Sigmoid colon (tissue), 6 donors: ENCODE measurements at regions not wholly inside any gene's neighbourhood (a gene's known extent, or its start where the extent isn't known, plus 50 kb on each side); places are given as distances from the start of the nearest gene placed in this dataset.

ENCODE experiments used
- DNase-seq: peaks from one replicate; pipeline ENCODE4 v3.0.0-alpha.2; 2019
- H3K27ac ChIP-seq, 4 donors: fragments of 200-600 bp; sonication (generic); one replicate each; pipeline ENCODE4 v1.5.1; 2016 to 2019; ENCODE audit warnings: mild to moderate bottlenecking in 1 of 4
- H3K27me3 ChIP-seq, 3 donors: fragments of 200-600 bp; sonication (generic); one replicate each; pipeline ENCODE4 v1.5.1; 2019; ENCODE audit warnings: mild to moderate bottlenecking in 1 of 3
- H3K36me3 ChIP-seq, 4 donors: fragments of 200-600 bp; sonication (generic); one replicate each; pipeline ENCODE4 v1.5.1; 2016 to 2019
- H3K4me1 ChIP-seq, 4 donors: fragments of 200-600 bp; sonication (generic); one replicate each; pipeline ENCODE4 v1.5.1; 2017 to 2019
- H3K4me3 ChIP-seq, 4 donors: fragments of 200-600 bp; sonication (generic); one replicate each; pipeline ENCODE4 v1.5.1; 2017 to 2019; ENCODE audit warnings: mild to moderate bottlenecking in 2 of 4, moderate library complexity in 1 of 4
- H3K9me3 ChIP-seq, 4 donors: fragments of 200-600 bp in 3 of 4; sonication (generic) in 3 of 4; one replicate each; pipeline versions ENCODE4 v1.5.1 to v1.6.1; 2013 to 2019
- EP300 ChIP-seq, 4 donors: sonication (generic); formaldehyde crosslinking; IDR thresholded peaks; one replicate each; pipeline ENCODE4 v1.6.1; 2017; ENCODE audit warnings: antibody characterized with exemption in 4 of 4
- POLR2A ChIP-seq, 2 donors: fragments of 450-650 bp; IDR thresholded peaks; one replicate each; pipeline ENCODE4 v1.6.1; 2016; ENCODE audit warnings: antibody characterized with exemption in 2 of 2, mild to moderate bottlenecking in 2 of 2, moderate library complexity in 2 of 2
- POLR2AphosphoS5 ChIP-seq, 4 donors: sonication (generic); formaldehyde crosslinking; IDR thresholded peaks; one replicate each; pipeline ENCODE4 v1.6.1; 2017; ENCODE audit warnings: antibody characterized with exemption in 4 of 4
- WGBS, 2 donors: extraction: QIAGEN DNeasy Blood & Tissue Kit; methylation state at CpG; one replicate each; pipeline ENCODE4 v1.1.7; 2013; 5-methylcytosine and 5-hydroxymethylcytosine counted together
- intact Hi-C: fragments of 100-400 bp; cut with DNase I; formaldehyde crosslinking; loops from one replicate; pipeline ENCODE4 v1.15.1; 2023
- TF ChIP-seq, protein P1 (sequence below), 4 experiments: fragments of 450-650 bp in 3 of 4; fragments of 200-600 bp in 1 of 4; IDR thresholded peaks; one replicate each; pipeline ENCODE4 v1.5.1; 2016 to 2019; ENCODE audit warnings: antibody characterized with exemption in 4 of 4, mild to moderate bottlenecking in 3 of 4, moderate library complexity in 2 of 4
- donor health status: healthy with polysubstance abuse.
- donor health status: healthy.

DNA sequence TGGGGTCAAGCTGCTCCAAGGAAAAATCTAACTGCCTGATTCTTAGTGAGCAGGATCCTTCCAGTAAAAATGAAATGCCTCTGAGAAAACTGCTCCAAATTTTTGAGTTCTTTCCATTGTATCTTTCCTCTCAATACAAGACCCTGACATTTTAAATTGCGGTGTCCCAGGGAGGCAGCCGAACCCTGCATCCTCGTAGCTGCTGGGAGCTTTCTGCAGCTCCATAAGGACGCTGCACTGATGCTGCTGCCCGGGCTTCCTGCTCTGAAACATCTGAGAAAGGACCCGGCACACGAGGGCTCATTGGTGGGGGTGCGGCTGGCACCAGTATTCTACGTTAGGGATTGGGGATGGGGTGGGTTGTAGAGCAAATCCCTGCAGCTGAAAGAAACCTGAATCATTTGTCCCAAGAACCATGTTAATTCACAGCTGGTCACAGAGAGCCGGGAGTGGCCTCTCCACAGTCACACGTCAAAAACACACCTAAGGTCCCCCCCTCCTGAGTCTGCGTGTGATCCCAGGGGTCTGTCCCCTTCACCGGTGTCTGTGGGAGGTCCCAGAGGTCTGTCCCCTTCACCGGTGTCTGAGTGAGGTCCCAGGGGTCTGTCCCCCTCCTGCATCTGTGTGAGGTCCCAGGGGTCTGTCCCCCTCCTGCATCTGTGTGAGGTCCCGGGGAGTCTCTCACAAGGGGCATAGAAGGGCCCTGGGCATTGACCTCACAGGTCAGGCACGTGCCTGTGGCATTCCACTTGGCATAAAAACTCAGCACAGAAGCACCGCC is 63.4 kb upstream of the ZNF354B start:
- H3K36me3 ChIP-seq = no peaks in the 10 kb centered on the region
- WGBS, 2 donors = 73 to 75% methylated on average over 17 of the region's 17 CpGs
- intact Hi-C loops = no loop called here
- TF ChIP-seq, protein P1, sequence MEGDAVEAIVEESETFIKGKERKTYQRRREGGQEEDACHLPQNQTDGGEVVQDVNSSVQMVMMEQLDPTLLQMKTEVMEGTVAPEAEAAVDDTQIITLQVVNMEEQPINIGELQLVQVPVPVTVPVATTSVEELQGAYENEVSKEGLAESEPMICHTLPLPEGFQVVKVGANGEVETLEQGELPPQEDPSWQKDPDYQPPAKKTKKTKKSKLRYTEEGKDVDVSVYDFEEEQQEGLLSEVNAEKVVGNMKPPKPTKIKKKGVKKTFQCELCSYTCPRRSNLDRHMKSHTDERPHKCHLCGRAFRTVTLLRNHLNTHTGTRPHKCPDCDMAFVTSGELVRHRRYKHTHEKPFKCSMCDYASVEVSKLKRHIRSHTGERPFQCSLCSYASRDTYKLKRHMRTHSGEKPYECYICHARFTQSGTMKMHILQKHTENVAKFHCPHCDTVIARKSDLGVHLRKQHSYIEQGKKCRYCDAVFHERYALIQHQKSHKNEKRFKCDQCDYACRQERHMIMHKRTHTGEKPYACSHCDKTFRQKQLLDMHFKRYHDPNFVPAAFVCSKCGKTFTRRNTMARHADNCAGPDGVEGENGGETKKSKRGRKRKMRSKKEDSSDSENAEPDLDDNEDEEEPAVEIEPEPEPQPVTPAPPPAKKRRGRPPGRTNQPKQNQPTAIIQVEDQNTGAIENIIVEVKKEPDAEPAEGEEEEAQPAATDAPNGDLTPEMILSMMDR (IDR thresholded peaks at IDR 0.05) = no peak
- TF ChIP-seq EP300 (IDR thresholded peaks at IDR 0.05) (no peak), POLR2A (IDR thresholded peaks at IDR 0.05) (no peak), POLR2AphosphoS5 (IDR thresholded peaks at IDR 0.05) (no peak)
- no peaks in the 10 kb centered on the region for H3K4me1 ChIP-seq
- H3K27me3 ChIP-seq = no peaks in the 10 kb centered on the region
- H3K27ac ChIP-seq = no peak overlapping the region
- no peak overlapping the region for H3K4me3 ChIP-seq
- DNase-seq = no peak
- H3K9me3 ChIP-seq = no peaks in the 10 kb centered on the region

DNA sequence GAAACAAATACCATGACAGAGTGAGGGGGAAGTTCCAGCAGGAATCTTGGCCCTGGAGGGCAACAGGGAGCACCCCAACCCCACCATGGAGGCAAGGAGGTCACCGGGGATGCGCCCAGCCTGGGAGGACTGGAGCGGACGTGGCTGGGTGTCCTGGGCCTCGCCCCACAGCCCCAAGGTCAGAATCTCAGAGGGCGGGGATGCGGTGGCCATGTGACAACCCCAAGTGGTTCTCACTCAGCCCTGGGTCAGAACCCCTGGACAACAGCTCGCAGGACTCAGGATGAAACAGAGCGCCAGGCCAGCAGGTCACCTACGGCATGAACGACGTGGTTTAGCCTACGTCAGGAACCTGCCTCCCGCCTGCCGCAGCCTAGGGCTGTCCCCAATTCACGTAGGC is 64.0 kb upstream of the ZNF354A start:
- Histone ChIP-seq H3K36me3 (no peaks in the 10 kb centered on the region), H3K4me1 (no peaks in the 10 kb centered on the region), H3K27me3 (no peaks in the 10 kb centered on the region), H3K4me3 (no peak overlapping the region), H3K9me3 (no peaks in the 10 kb centered on the region), H3K27ac (no peak overlapping the region)
- DNase-seq = no peak
- intact Hi-C loops = no loop called here
- TF ChIP-seq POLR2AphosphoS5 (IDR thresholded peaks at IDR 0.05) (no peak), POLR2A (IDR thresholded peaks at IDR 0.05) (no peak), EP300 (IDR thresholded peaks at IDR 0.05) (no peak)
- TF ChIP-seq, protein P1 (IDR thresholded peaks at IDR 0.05) = no peak
- WGBS, 2 donors = 78 to 86% methylated on average over 16 of the region's 16 CpGs

DNA sequence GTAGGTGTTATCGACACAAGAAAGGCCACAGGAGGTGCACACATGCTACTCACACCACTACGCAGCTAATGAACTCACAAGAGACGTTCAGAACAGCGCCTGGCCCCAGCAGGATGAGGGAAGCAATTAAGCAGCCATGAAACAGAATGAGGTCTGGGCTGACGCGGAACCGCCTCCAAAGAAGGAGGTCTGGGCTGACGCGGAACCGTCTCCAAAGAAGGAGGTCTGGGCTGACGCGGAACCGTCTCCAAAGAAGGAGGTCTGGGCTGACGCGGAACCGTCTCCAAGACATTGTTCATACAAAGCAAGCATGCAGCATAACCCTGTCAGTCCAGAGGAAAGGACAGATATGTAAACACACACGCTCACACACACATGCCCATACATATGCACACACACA is 63.2 kb upstream of the ZNF354A start:
- Histone ChIP-seq H3K27ac (no peak overlapping the region), H3K4me1 (no peaks in the 10 kb centered on the region), H3K4me3 (no peak overlapping the region), H3K27me3 (no peaks in the 10 kb centered on the region), H3K9me3 (no peaks in the 10 kb centered on the region), H3K36me3 (no peaks in the 10 kb centered on the region)
- intact Hi-C loops = no loop called here
- WGBS, 2 donors = 96% methylated on average over 17 of the region's 17 CpGs
- TF ChIP-seq POLR2AphosphoS5 (IDR thresholded peaks at IDR 0.05) (no peak), POLR2A (IDR thresholded peaks at IDR 0.05) (no peak), EP300 (IDR thresholded peaks at IDR 0.05) (no peak)
- TF ChIP-seq, protein P1 (IDR thresholded peaks at IDR 0.05) = no peak
- peak; percentile 19 for DNase-seq

DNA sequence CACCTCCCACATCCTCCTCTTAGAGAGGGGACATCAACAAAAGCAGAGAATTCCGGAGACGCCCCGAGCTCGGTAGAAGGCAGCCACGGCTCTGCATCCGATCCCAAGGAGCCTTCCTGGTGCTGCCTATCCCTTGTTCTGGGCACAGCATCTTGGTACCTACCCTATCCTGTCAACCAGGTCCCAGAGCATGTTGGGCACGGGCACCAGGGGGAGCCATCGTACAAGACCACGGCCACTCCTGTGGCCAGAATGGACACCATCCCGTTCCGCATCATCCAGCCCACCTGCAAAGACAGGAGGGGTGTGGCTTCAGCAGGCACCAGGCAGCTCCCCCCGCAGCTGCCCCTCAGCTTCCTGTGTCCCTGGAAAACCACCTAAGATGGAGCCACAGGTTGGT is 62.7 kb upstream of the ZNF354A start:
- no peaks in the 10 kb centered on the region for H3K4me1 ChIP-seq
- H3K27ac ChIP-seq = no peak overlapping the region
- H3K9me3 ChIP-seq = no peaks in the 10 kb centered on the region
- no peak for TF ChIP-seq POLR2A (IDR thresholded peaks at IDR 0.05)
- no peak for TF ChIP-seq POLR2AphosphoS5 (IDR thresholded peaks at IDR 0.05)
- TF ChIP-seq, protein P1 (IDR thresholded peaks at IDR 0.05) = no peak
- TF ChIP-seq EP300 (IDR thresholded peaks at IDR 0.05) = no peak
- intact Hi-C loops = no loop called here
- H3K36me3 ChIP-seq = no peaks in the 10 kb centered on the region
- WGBS, 2 donors = 67 to 71% methylated on average over 12 of the region's 12 CpGs
- H3K27me3 ChIP-seq = no peaks in the 10 kb centered on the region
- peak; percentile 43 for DNase-seq
- H3K4me3 ChIP-seq = no peak overlapping the region

DNA sequence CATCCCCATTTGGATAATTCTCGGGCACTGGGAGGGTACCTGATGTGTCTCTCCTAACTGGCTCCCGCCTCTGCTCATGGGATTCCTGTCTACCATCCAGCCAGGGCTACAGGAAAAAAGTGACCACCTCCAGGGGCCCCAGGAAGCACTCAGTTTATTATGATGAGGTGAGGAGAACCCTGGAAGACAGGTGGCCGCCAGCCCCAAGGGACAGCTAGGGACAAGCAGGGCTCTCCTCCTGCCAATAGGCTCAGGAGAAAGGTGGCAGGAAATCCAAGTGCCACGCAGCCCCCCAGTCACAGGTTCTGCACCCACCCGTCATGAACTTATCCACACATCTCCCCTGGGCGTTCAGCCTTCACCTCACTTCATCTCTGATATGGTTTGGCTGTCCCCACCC is 61.5 kb upstream of the ZNF354A start:
- H3K4me3 ChIP-seq = no peak overlapping the region
- no peaks in the 10 kb centered on the region for H3K4me1 ChIP-seq
- TF ChIP-seq EP300 (IDR thresholded peaks at IDR 0.05) (no peak), POLR2A (IDR thresholded peaks at IDR 0.05) (no peak), POLR2AphosphoS5 (IDR thresholded peaks at IDR 0.05) (no peak)
- TF ChIP-seq, protein P1 (IDR thresholded peaks at IDR 0.05) = no peak
- H3K9me3 ChIP-seq = no peaks in the 10 kb centered on the region
- intact Hi-C loops = no loop called here
- H3K27me3 ChIP-seq = no peaks in the 10 kb centered on the region
- no peak overlapping the region for H3K27ac ChIP-seq
- 84 to 92% methylated on average over 6 of the region's 6 CpGs for WGBS, 2 donors
- DNase-seq = peak; percentile 39
- H3K36me3 ChIP-seq = no peaks in the 10 kb centered on the region
